ENCODE measurements at regions not wholly inside any gene's neighbourhood (a gene's known extent, or its start where the extent isn't known, plus 50 kb on each side); places are given as distances from the start of the nearest gene placed in this dataset.

- H3K4me3 ChIP-seq (replicated peaks; ENCODE audit: insufficient read depth, low read length), result no peak overlapping the region
- no peak for TF ChIP-seq REST (IDR thresholded peaks at IDR 0.05; ENCODE audit: insufficient replicate concordance, low read depth)
- TF ChIP-seq, protein P1, sequence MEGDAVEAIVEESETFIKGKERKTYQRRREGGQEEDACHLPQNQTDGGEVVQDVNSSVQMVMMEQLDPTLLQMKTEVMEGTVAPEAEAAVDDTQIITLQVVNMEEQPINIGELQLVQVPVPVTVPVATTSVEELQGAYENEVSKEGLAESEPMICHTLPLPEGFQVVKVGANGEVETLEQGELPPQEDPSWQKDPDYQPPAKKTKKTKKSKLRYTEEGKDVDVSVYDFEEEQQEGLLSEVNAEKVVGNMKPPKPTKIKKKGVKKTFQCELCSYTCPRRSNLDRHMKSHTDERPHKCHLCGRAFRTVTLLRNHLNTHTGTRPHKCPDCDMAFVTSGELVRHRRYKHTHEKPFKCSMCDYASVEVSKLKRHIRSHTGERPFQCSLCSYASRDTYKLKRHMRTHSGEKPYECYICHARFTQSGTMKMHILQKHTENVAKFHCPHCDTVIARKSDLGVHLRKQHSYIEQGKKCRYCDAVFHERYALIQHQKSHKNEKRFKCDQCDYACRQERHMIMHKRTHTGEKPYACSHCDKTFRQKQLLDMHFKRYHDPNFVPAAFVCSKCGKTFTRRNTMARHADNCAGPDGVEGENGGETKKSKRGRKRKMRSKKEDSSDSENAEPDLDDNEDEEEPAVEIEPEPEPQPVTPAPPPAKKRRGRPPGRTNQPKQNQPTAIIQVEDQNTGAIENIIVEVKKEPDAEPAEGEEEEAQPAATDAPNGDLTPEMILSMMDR (IDR thresholded peaks at IDR 0.05; ENCODE audit: insufficient read depth, low read length), result no peak
- TF ChIP-seq GABPA (IDR thresholded peaks at IDR 0.05; ENCODE audit: low read depth), result no peak
- DNase-seq (ENCODE audit: low read depth in 1 of 2, low spot score in 1 of 2), result no peak
- H3K27ac ChIP-seq (replicated peaks), result no peak overlapping the region
- H3K27me3 ChIP-seq (ENCODE audit: insufficient read depth, poor library complexity, severe bottlenecking), result no peaks in the 10 kb centered on the region
These were observed 110.0 kb upstream of the TEX51 start for GRCh38 chr2:126788652-126789051.

GRCh38 chr2:126790987-126791780, 107.5 kb upstream of the TEX51 start:
- no peak for DNase-seq (ENCODE audit: low read depth in 1 of 2, low spot score in 1 of 2)
- no peak for TF ChIP-seq POLR2AphosphoS5 (IDR thresholded peaks at IDR 0.05; ENCODE audit: low read depth)
- TF ChIP-seq, protein P1 (IDR thresholded peaks at IDR 0.05; ENCODE audit: insufficient read depth, low read length), result no peak
- no peak for TF ChIP-seq SPI1 (IDR thresholded peaks at IDR 0.05; ENCODE audit: borderline replicate concordance, low read depth)
- no peak for TF ChIP-seq GABPA (IDR thresholded peaks at IDR 0.05; ENCODE audit: low read depth)
- no peak for TF ChIP-seq REST (IDR thresholded peaks at IDR 0.05; ENCODE audit: insufficient replicate concordance, low read depth)
- no peak overlapping the region for H3K27ac ChIP-seq (replicated peaks)
- no peak overlapping the region for H3K4me3 ChIP-seq (replicated peaks; ENCODE audit: insufficient read depth, low read length)
- no peaks in the 10 kb centered on the region for H3K27me3 ChIP-seq (ENCODE audit: insufficient read depth, poor library complexity, severe bottlenecking)

DNA sequence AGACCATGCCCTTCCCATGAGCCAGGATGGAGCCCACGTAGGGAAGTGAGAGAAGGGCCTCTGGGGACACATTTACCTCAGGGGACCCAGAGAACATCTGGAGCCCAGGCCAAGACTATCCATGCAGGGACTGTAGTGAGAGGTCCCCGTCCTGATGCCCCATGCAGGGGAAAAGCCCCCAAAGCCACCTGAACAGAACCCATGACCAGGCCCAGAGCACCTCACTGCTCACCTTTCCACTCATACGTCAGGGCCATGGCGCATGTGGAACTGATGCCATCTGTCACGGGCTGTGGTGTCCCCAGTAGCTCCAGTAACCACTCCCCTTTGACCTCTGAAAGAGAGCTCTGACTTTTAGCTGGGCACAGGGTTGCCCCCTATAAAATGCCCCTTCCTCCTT, 106.5 kb upstream of the TEX51 start:
- no peak for DNase-seq (ENCODE audit: low read depth in 1 of 2, low spot score in 1 of 2)
- Histone ChIP-seq H3K27ac (replicated peaks) (no peak overlapping the region), H3K4me3 (replicated peaks; ENCODE audit: insufficient read depth, low read length) (no peak overlapping the region), H3K27me3 (ENCODE audit: insufficient read depth, poor library complexity, severe bottlenecking) (no peaks in the 10 kb centered on the region)
- TF ChIP-seq REST (IDR thresholded peaks at IDR 0.05; ENCODE audit: insufficient replicate concordance, low read depth) (no peak), SPI1 (IDR thresholded peaks at IDR 0.05; ENCODE audit: borderline replicate concordance, low read depth) (no peak), POLR2AphosphoS5 (IDR thresholded peaks at IDR 0.05; ENCODE audit: low read depth) (no peak), GABPA (IDR thresholded peaks at IDR 0.05; ENCODE audit: low read depth) (no peak)
- TF ChIP-seq, protein P1 (IDR thresholded peaks at IDR 0.05; ENCODE audit: insufficient read depth, low read length), result no peak
